HEK293T (cell line): ENCODE measurements at regions not wholly inside any gene's neighbourhood (a gene's known extent, or its start where the extent isn't known, plus 50 kb on each side); places are given as distances from the start of the nearest gene placed in this dataset.

ENCODE experiments used
- ARNT ChIP-seq: fragments of 450-650 bp; IDR thresholded peaks from 2 replicates; pipeline ENCODE4 v1.6.1; 2017; ENCODE audit warnings: mild to moderate bottlenecking
- BHLHE40 ChIP-seq: fragments of 450-650 bp; IDR thresholded peaks from 2 replicates; pipeline ENCODE4 v1.6.1; 2016; ENCODE audit warnings: mild to moderate bottlenecking, moderate library complexity, borderline replicate concordance
- CTBP1 ChIP-seq: fragments of 450-650 bp; IDR thresholded peaks from 2 replicates; pipeline ENCODE4 v1.6.1; 2016; ENCODE audit warnings: borderline replicate concordance
- ELF4 ChIP-seq: fragments of 450-650 bp; IDR thresholded peaks from 2 replicates; pipeline ENCODE4 v1.6.1; 2017; ENCODE audit warnings: antibody characterized with exemption
- FOXA1 ChIP-seq: fragments of 450-650 bp; IDR thresholded peaks from 2 replicates; pipeline ENCODE4 v1.6.1; 2016; ENCODE audit warnings: mild to moderate bottlenecking
- FOXK2 ChIP-seq: fragments of 450-650 bp; IDR thresholded peaks from 2 replicates; pipeline ENCODE4 v1.6.1; 2016; ENCODE audit warnings: mild to moderate bottlenecking
- FOXM1 ChIP-seq: fragments of 450-650 bp; IDR thresholded peaks from 2 replicates; pipeline ENCODE4 v1.6.1; 2017; ENCODE audit warnings: mild to moderate bottlenecking, borderline replicate concordance
- L3MBTL2 ChIP-seq: fragments of 450-650 bp; conservative IDR thresholded peaks from 2 replicates; pipeline ENCODE4 v1.6.1; 2016; ENCODE audit warnings: mild to moderate bottlenecking
- SUZ12 ChIP-seq: fragments of 450-650 bp; IDR thresholded peaks from 2 replicates; pipeline ENCODE4 v1.6.1; 2016; ENCODE audit warnings: mild to moderate bottlenecking

DNA sequence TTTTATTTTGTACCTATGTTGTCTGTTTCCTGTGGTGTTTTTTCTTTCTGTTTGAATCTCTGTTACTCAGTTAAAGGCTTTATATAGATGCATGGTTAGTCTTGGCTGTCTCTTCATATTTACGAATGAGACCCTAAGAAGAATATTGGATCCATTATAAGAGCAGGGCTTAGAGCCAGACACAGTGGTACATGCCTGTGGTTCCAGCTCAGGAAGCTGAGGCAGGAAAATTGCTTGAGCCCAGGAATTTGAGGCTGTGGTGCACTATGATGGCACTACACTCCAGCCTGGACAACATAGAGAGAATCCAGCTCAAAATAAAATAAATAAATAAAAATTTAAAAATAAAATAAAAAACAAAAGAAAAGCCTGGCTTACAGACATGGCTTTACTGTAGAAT, 211.1 kb downstream of the SOD2 start:
- TF ChIP-seq ARNT (no peak), SUZ12 (no peak), CTBP1 (no peak), BHLHE40 (no peak), FOXM1 (no peak), FOXK2 (no peak), ELF4 (no peak), FOXA1 (no peak), L3MBTL2 (no peak)
